GM18508 (cell line): ENCODE measurements at regions not wholly inside any gene's neighbourhood (a gene's known extent, or its start where the extent isn't known, plus 50 kb on each side); places are given as distances from the start of the nearest gene placed in this dataset.
"Not testable (repeated sequence)": the region's sequence is repeated elsewhere in the genome, so short reads cannot be mapped to it uniquely, and the experiment has no call there.

ENCODE experiments used
- ATAC-seq: cut with Tn5 transposase; IDR thresholded peaks from one replicate; pipeline ENCODE4 v1.9.1; 2021; ENCODE audit warnings: moderate number of reproducible peaks; ENCODE audit not compliant: insufficient read depth, unreplicated experiment

GRCh38 chr11:96755752-96756151 is 365.9 kb downstream of the JRKL start:
- no peak for ATAC-seq

- ATAC-seq, result no peak
Measured at GRCh38 chr11:96758957-96759356, 369.1 kb downstream of the JRKL start.

GRCh38 chr11:96760306-96760705 is 370.5 kb downstream of the JRKL start:
- no peak for ATAC-seq

GRCh38 chr11:96760815-96761214 is 371.0 kb downstream of the JRKL start:
- no peak for ATAC-seq

- no peak for ATAC-seq
Measured at GRCh38 chr11:96761451-96761850, 371.6 kb downstream of the JRKL start.

GRCh38 chr11:96763244-96763643 is 373.4 kb downstream of the JRKL start:
- ATAC-seq, result no peak

GRCh38 chr11:96778272-96778671 is 388.5 kb downstream of the JRKL start:
- no peak for ATAC-seq

- ATAC-seq, result no peak
Measured at GRCh38 chr11:96779030-96779429, 389.2 kb downstream of the JRKL start.

- ATAC-seq, result no peak
Measured at GRCh38 chr11:96781082-96781481, 391.3 kb downstream of the JRKL start.

GRCh38 chr11:96782632-96783031 is 392.8 kb downstream of the JRKL start:
- no peak for ATAC-seq

- no peak for ATAC-seq
Measured at GRCh38 chr11:96783311-96783710, 393.5 kb downstream of the JRKL start.

GRCh38 chr11:96785073-96785472 is 395.3 kb downstream of the JRKL start:
- no peak for ATAC-seq

GRCh38 chr11:96794152-96794551 is 404.3 kb downstream of the JRKL start:
- ATAC-seq, result no peak

- no peak for ATAC-seq
Measured at GRCh38 chr11:96798445-96798844, 408.6 kb downstream of the JRKL start.

- ATAC-seq, result no peak
Measured at GRCh38 chr11:96815236-96815635, 425.4 kb downstream of the JRKL start.

GRCh38 chr11:96817482-96818399 is 427.9 kb downstream of the JRKL start:
- ATAC-seq, result no peak

GRCh38 chr11:96827164-96827563 is 437.4 kb downstream of the JRKL start:
- no peak for ATAC-seq

- ATAC-seq, result no peak
Measured at GRCh38 chr11:96841792-96842191, 452.0 kb downstream of the JRKL start.

- ATAC-seq, result no peak
Measured at GRCh38 chr11:96842731-96843130, 452.9 kb downstream of the JRKL start.

- no peak for ATAC-seq
Measured at GRCh38 chr11:96854425-96854824, 464.6 kb downstream of the JRKL start.

GRCh38 chr11:96861722-96862121 is 471.9 kb downstream of the JRKL start:
- ATAC-seq, result not testable (repeated sequence)

- ATAC-seq, result no peak
Measured at GRCh38 chr11:96863520-96863919, 473.7 kb downstream of the JRKL start.
